ENCODE measurements at regions not wholly inside any gene's neighbourhood (a gene's known extent, or its start where the extent isn't known, plus 50 kb on each side); places are given as distances from the start of the nearest gene placed in this dataset.

- ChIA-PET RAD21 (ENCODE audit: unreplicated experiment) (interaction anchor here (1.2 to 5.8 kb wide), 6 partner anchors 35 to 607 kb away, joined by 3 to 49 read pairs (median 5); no protein-coding TSS in a partner anchor), POLR2A (interaction anchor here (1.2 kb wide), 1 partner anchor 20 kb away, joined by 3 read pairs; no protein-coding TSS in a partner anchor), CTCF (interaction anchor here (0.8 to 10.4 kb wide), 8 partner anchors 16 to 111 kb away, joined by 3 to 156 read pairs (median 3); no protein-coding TSS in a partner anchor), SMC1A (ENCODE audit: uncharacterized antibody, unreplicated experiment) (interaction anchor here (1.0 to 4.9 kb wide), 13 partner anchors 14 to 123 kb away, joined by 3 to 51 read pairs (median 5); no protein-coding TSS in a partner anchor)
- ATAC-seq (no peak), DNase-seq (ENCODE audit: low read depth, low spot score) (no peak), FAIRE-seq (no peak)
- Histone ChIP-seq H3K4me1 (ENCODE audit: control insufficient read depth, insufficient read depth, low read length) (peaks cover 2% of the 10 kb centered on the region), H3K4me2 (ENCODE audit: control insufficient read depth, insufficient read depth) (no peak overlapping the region), H3K27ac (ENCODE audit: control insufficient read depth, insufficient read depth) (no peak overlapping the region), H3K9me3 (replicated peaks; ENCODE audit: control insufficient read depth, insufficient read depth, low read length) (no peaks in the 10 kb centered on the region), H3K27me3 (replicated peaks in 1 of 2; ENCODE audit: control insufficient read depth in 2 of 2, insufficient read depth in 2 of 2, low read length in 1 of 2) (no peaks in the 10 kb centered on the region; a peak in 1 of 4 replicates), H3K79me2 (ENCODE audit: control insufficient read depth, insufficient read depth, low read length) (no peaks in the 10 kb centered on the region), H3K9ac (ENCODE audit: control insufficient read depth, insufficient read depth, low read length) (no peak overlapping the region), H3K36me3 (ENCODE audit: control insufficient read depth in 2 of 2, insufficient read depth in 2 of 2, low read length in 1 of 2) (no peaks in the 10 kb centered on the region), H3K4me3 (no peak overlapping the region), H4K20me1 (ENCODE audit: control insufficient read depth, insufficient read depth) (no peaks in the 10 kb centered on the region), H2AFZ (ENCODE audit: control insufficient read depth, low read depth, low read length) (no peak overlapping the region)
- in situ Hi-C loops (cut with MboI), result loop anchor here (10.0 kb wide), 1 partner anchor 752 kb away; no protein-coding TSS in a partner anchor
- TF ChIP-seq RFX5 (IDR thresholded peaks at IDR 0.05; ENCODE audit: low read depth, low read length), result no peak
- TF ChIP-seq RAD21 (IDR thresholded peaks at IDR 0.05; ENCODE audit: insufficient read depth, low read depth, low read length), result no peak
- intact Hi-C loops (cut with micrococcal nuclease; ENCODE audit: unreplicated experiment), result loop anchor here (5.0 to 10.0 kb wide), 2 partner anchors 382 to 754 kb away; no protein-coding TSS in a partner anchor
- no TSS peak for BruUV-seq (replicated peaks)
- WGBS (ENCODE audit: insufficient coverage, insufficient replicate concordance, low lambda C conversion rate, missing lambda C conversion rate), result 38% methylated on average over 12 of the region's 12 CpGs
Measured at GRCh38 chr5:133866160-133866902, 102.1 kb downstream of the C5orf15 start.

- ChIA-PET CTCF (interaction anchor here (0.5 to 10.4 kb wide), 7 partner anchors 80 to 312 kb away, joined by 3 to 156 read pairs (median 4); no protein-coding TSS in a partner anchor), POLR2A (interaction anchor here (0.5 kb wide), 1 partner anchor 23 kb away, joined by 4 read pairs; no protein-coding TSS in a partner anchor), RAD21 (ENCODE audit: unreplicated experiment) (no interaction called here), SMC1A (ENCODE audit: uncharacterized antibody, unreplicated experiment) (interaction anchor here (0.7 to 1.6 kb wide), 7 partner anchors 15 to 441 kb away, joined by 3 to 5 read pairs (median 3); no protein-coding TSS in a partner anchor)
- H3K9me3 ChIP-seq (replicated peaks; ENCODE audit: control insufficient read depth, insufficient read depth, low read length), result no peaks in the 10 kb centered on the region
- DNase-seq (ENCODE audit: low read depth, low spot score) (no peak), ATAC-seq (no peak), FAIRE-seq (no peak)
- no peaks in the 10 kb centered on the region; a peak in 1 of 4 replicates for H3K27me3 ChIP-seq (replicated peaks in 1 of 2; ENCODE audit: control insufficient read depth in 2 of 2, insufficient read depth in 2 of 2, low read length in 1 of 2)
- H4K20me1 ChIP-seq (ENCODE audit: control insufficient read depth, insufficient read depth), result no peaks in the 10 kb centered on the region
- H3K36me3 ChIP-seq (ENCODE audit: control insufficient read depth in 2 of 2, insufficient read depth in 2 of 2, low read length in 1 of 2), result no peaks in the 10 kb centered on the region
- no peak overlapping the region for H3K4me2 ChIP-seq (ENCODE audit: control insufficient read depth, insufficient read depth)
- no peak overlapping the region for H3K4me3 ChIP-seq
- H3K9ac ChIP-seq (ENCODE audit: control insufficient read depth, insufficient read depth, low read length), result no peak overlapping the region
- peaks cover 4% of the 10 kb centered on the region for H3K4me1 ChIP-seq (ENCODE audit: control insufficient read depth, insufficient read depth, low read length)
- 21% methylated on average over 5 of the region's 5 CpGs for WGBS (ENCODE audit: insufficient coverage, insufficient replicate concordance, low lambda C conversion rate, missing lambda C conversion rate)
- H2AFZ ChIP-seq (ENCODE audit: control insufficient read depth, low read depth, low read length), result no peak overlapping the region
- H3K79me2 ChIP-seq (ENCODE audit: control insufficient read depth, insufficient read depth, low read length), result no peaks in the 10 kb centered on the region
- BruUV-seq (replicated peaks), result no TSS peak
- H3K27ac ChIP-seq (ENCODE audit: control insufficient read depth, insufficient read depth), result no peak overlapping the region
- intact Hi-C loops (cut with micrococcal nuclease; ENCODE audit: unreplicated experiment), result loop anchor here (5.0 to 10.0 kb wide), 2 partner anchors 380 to 753 kb away; no protein-coding TSS in a partner anchor
- in situ Hi-C loops (cut with MboI), result loop anchor here (10.0 kb wide), 1 partner anchor 750 kb away; no protein-coding TSS in a partner anchor
- TF ChIP-seq MAX (IDR thresholded peaks at IDR 0.05; ENCODE audit: low read depth, low read length), result no peak
- no peak for TF ChIP-seq SPI1 (IDR thresholded peaks at IDR 0.05; ENCODE audit: borderline replicate concordance, insufficient read depth, low read depth, low read length)
- TF ChIP-seq TCF3 (IDR thresholded peaks at IDR 0.05; ENCODE audit: borderline replicate concordance, insufficient read depth, low read depth, low read length), result no peak
- no peak for TF ChIP-seq LARP7 (IDR thresholded peaks at IDR 0.05)
- no peak for TF ChIP-seq IRF5 (IDR thresholded peaks at IDR 0.05; ENCODE audit: borderline replicate concordance)
- TF ChIP-seq MEF2B (IDR thresholded peaks at IDR 0.05; ENCODE audit: partially characterized antibody, poor library complexity, severe bottlenecking), result no peak
- no peak for TF ChIP-seq ZNF687 (IDR thresholded peaks at IDR 0.05)
Measured at GRCh38 chr5:133865113-133865512, 103.3 kb downstream of the C5orf15 start.
